ENCODE measurements at regions not wholly inside any gene's neighbourhood (a gene's known extent, or its start where the extent isn't known, plus 50 kb on each side); places are given as distances from the start of the nearest gene placed in this dataset.

- DNase-seq = no peak
Observed at GRCh38 chr12:91379051-91379775, 196.6 kb upstream of the DCN start.

DNA sequence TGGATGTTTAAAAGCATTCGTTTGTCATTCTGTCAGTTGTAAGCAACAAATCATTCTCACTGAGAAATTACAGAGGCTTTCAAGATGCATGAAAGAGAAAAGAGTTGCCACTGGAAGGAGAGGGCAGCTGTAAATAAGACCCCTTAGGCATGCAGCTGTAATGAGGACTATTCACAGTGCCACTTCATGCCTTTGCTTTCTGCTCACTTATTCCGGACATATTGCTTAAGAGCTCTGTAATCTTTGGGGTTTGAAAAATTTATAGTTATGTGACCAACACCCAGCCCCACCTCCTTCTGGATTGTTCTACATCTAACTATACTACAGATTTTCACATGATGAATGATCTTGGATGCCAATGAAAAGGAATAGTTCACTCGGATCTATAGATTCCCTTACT lies 194.8 kb upstream of the DCN start:
- no peak for DNase-seq

DNA sequence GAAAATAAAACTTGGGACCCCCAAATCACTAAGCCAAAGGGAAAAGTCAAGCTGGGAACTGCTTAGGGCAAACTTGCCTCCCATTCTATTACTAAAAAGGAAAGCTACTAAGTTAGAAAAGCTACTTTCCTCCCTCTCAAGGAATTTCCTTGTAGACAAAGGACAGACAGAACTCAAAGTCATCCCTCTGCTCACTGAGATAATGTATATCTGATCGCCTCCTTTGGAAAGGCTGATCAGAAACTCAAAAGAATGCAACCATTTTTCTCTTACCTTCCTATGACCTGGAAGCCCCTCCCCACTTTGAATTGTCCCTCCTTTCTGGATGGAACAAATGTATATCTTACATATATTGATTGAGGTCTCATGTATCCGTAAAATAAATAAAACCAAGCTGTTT lies 190.5 kb upstream of the DCN start:
- no peak for DNase-seq

- no peak for DNase-seq
Observed at GRCh38 chr12:91370086-91370868, 187.7 kb upstream of the DCN start.

GRCh38 chr12:91368613-91369012 lies 186.0 kb upstream of the DCN start:
- DNase-seq = no peak

GRCh38 chr12:91367234-91367849 lies 184.7 kb upstream of the DCN start:
- DNase-seq = no peak

- DNase-seq = no peak
Observed at GRCh38 chr12:91364471-91365184, 182.0 kb upstream of the DCN start.

- DNase-seq = peak; percentile 18
Observed at GRCh38 chr12:91361864-91362263, 179.2 kb upstream of the DCN start.

GRCh38 chr12:91357381-91357780 lies 174.8 kb upstream of the DCN start:
- DNase-seq = no peak

- no peak for DNase-seq
Observed at GRCh38 chr12:91356405-91356804, 173.8 kb upstream of the DCN start.

DNA sequence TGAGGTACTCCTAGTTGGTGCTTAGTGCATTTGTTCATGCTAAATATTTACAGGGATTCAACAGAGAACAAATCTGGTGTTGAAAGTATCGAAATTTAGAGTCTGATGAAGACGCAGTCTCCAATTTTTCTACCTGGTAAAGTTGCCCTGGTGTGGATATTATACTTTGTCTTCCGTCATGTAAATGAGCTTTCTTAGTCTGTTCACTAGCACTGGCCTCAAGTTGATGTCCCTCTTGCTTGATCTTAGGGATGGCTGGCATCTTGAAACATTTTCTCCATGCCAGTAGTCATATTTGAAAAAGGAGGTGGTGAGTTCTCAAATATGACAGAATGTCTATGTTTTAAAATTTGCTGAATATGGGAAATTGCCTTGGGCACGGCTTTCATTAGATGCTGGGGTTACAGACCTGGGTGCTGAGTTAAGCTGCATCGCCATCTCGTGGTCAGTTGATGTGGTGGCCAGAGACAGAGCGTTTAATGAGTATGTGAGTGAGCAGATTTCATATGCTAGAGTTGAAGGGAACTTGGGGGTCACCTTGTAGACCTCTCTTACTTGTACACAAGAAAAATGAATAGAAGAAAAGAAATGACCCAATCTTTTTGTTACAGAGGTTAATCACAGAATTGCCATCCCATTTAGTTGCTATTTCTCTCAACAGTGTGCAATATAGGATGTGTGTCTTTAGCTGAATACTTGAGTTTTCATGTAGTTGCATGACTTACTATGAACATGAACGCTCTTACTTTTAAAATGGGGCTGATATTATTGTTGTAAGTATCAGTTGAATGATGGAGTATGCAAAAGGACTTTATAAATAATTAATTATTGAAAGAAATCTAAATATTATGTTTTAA lies 172.8 kb upstream of the DCN start:
- DNase-seq = peak; percentile 49

GRCh38 chr12:91353266-91353665 lies 170.6 kb upstream of the DCN start:
- no peak for DNase-seq

GRCh38 chr12:91349476-91349875 lies 166.9 kb upstream of the DCN start:
- DNase-seq = no peak

DNA sequence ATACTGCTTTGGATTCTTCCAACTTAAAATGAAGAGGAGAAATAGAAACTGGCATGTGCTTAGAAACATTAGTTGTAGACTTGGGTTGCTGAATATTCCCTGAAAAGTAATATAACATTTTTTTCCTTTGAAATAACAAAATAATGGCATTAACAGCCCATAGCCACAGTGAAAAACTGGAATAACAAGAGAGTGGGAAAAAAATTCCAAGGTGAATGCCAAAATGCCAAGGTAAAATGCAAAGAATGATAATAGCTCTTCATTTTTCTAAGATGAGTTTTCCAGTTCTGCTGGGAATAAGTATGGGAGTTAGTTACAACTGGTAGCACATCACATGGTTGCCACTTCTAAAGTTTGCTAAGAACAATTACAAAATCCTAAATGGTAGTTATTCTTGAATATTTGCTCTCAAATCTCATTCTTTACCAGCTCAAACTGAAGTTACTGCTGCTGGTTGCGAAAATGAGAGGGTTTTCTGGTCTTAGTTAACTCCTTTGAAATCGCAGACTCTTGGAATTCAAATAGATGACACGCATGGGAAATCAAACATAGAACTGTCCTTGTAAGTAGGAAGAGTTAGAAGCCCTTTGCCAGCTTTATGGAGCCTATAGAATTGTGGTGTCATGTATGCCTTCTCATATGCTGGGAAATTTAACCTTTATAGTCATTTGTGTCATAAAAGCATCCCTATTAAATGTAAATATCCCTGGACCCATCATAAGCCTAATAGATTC lies 165.0 kb upstream of the DCN start:
- no peak for DNase-seq

DNA sequence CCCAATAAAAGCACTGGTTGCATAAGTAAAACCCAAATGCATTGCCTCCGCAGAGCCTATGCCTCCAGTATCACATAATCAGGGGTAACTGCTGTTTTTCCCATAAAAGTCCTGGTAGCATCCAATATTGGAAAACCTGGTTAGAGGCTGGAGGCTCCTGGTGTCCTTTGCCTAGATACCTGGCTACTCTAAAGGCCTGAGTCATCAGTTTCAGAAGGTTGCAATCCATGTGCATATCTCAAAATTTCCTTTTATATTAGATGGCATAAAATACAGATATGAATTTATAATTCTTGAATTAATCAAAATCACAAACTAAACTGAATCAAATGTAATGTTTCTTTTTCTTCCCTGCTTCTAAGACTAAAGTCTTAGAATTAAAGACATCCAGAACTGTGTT lies 164.2 kb upstream of the DCN start:
- DNase-seq = no peak

- no peak for DNase-seq
Observed at GRCh38 chr12:91344408-91344807, 161.8 kb upstream of the DCN start.

- no peak for DNase-seq
Observed at GRCh38 chr12:91343010-91343409, 160.4 kb upstream of the DCN start.

GRCh38 chr12:91339106-91339505 lies 156.5 kb upstream of the DCN start:
- no peak for DNase-seq

DNA sequence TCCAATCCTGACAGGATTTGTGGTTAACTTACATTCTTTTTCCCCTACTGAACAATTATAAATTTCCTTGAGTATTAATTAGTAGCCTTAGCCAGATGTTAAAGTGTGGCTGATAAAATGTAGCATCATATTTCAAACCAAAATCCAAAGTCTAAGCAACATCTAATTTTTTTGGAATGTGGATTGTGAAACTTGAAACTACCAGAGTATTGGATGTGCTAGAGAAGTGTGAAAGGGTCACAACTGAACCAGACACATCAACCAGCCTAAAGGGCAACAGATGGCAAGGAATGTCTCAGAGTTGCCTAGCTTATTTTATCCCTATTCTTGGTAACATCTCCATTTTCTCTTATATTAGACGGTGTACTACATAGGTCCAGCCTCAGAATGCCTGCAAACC lies 153.1 kb upstream of the DCN start:
- no peak for DNase-seq

DNA sequence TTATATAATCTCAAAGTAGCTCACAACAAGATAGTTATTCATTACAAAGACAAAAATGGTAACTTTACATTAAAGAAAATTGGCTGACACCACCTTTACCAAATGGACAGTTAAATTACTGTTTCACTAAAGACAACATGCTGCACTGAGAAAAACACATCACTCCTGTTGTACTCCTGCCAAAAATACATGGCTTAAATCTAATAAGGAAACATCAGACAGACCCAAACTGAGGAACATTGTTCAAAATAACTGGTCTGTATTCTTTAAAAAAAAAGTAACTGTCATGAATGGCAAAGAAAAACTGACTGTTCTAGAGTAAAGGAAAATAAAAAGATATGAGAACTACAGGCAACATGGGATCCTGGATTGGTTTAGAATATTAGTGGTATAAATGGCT lies 151.3 kb upstream of the DCN start:
- DNase-seq = no peak

- DNase-seq = no peak
Observed at GRCh38 chr12:91332302-91332701, 149.7 kb upstream of the DCN start.

- no peak for DNase-seq
Observed at GRCh38 chr12:91331371-91331770, 148.8 kb upstream of the DCN start.

Measured in NCI-H1092 treated with DMSO at 0.1 percent for 48 hours (cell line).